HEK293 (cell line): ENCODE measurements at regions not wholly inside any gene's neighbourhood (a gene's known extent, or its start where the extent isn't known, plus 50 kb on each side); places are given as distances from the start of the nearest gene placed in this dataset.

Source experiments
- CTCF ChIP-seq: fragments of 450-650 bp; formaldehyde crosslinking; IDR thresholded peaks from 2 replicates; pipeline ENCODE4 v1.5.1; 2016; ENCODE audit warnings: missing biosample characterization, missing genetic modification characterization
- RBAK ChIP-seq: fragments of 450-650 bp; formaldehyde crosslinking; IDR thresholded peaks from 2 replicates; pipeline ENCODE4 v1.5.1; 2016; ENCODE audit warnings: missing biosample characterization, missing genetic modification characterization
- ZNF335 ChIP-seq: fragments of 450-650 bp; formaldehyde crosslinking; conservative IDR thresholded peaks from 2 replicates; pipeline ENCODE4 v1.5.1; 2016; ENCODE audit warnings: missing biosample characterization, missing genetic modification characterization
- TF ChIP-seq, protein P1 (sequence below): fragments of 450-650 bp; formaldehyde crosslinking; IDR thresholded peaks from 2 replicates; pipeline ENCODE4 v1.5.1; 2016; ENCODE audit warnings: missing biosample characterization, missing genetic modification characterization
- TF ChIP-seq, protein P2 (sequence below): fragments of 450-650 bp; formaldehyde crosslinking; IDR thresholded peaks from 2 replicates; pipeline ENCODE4 v1.5.1; 2016; ENCODE audit warnings: missing biosample characterization, missing genetic modification characterization, low read depth

DNA sequence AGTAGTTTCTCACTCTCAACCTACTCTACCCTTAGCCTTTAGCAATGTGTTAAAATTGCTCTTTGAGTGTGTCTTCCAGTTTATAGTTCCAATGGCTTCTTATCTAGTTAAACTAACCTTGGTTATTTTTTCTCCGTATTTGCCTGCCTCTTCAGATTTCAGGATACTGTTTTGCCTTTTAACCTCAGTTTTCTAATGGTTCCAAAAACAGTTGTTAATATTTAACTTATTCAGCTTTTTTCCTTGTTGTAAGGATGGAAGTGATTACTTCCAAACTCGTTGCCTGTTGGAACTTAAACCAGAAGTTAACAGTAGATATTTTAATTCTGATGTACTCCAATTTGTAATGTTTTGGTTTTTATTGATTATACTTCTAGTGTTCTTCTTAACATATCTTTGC is 1574.9 kb downstream of the HACE1 start:
- TF ChIP-seq CTCF (tag by site-specific recombination) = no peak
- TF ChIP-seq, protein P1, sequence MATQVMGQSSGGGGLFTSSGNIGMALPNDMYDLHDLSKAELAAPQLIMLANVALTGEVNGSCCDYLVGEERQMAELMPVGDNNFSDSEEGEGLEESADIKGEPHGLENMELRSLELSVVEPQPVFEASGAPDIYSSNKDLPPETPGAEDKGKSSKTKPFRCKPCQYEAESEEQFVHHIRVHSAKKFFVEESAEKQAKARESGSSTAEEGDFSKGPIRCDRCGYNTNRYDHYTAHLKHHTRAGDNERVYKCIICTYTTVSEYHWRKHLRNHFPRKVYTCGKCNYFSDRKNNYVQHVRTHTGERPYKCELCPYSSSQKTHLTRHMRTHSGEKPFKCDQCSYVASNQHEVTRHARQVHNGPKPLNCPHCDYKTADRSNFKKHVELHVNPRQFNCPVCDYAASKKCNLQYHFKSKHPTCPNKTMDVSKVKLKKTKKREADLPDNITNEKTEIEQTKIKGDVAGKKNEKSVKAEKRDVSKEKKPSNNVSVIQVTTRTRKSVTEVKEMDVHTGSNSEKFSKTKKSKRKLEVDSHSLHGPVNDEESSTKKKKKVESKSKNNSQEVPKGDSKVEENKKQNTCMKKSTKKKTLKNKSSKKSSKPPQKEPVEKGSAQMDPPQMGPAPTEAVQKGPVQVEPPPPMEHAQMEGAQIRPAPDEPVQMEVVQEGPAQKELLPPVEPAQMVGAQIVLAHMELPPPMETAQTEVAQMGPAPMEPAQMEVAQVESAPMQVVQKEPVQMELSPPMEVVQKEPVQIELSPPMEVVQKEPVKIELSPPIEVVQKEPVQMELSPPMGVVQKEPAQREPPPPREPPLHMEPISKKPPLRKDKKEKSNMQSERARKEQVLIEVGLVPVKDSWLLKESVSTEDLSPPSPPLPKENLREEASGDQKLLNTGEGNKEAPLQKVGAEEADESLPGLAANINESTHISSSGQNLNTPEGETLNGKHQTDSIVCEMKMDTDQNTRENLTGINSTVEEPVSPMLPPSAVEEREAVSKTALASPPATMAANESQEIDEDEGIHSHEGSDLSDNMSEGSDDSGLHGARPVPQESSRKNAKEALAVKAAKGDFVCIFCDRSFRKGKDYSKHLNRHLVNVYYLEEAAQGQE (tag by site-specific recombination) = no peak
- TF ChIP-seq RBAK (tag by site-specific recombination) = no peak
- TF ChIP-seq ZNF335 (tag by site-specific recombination) = no peak
- TF ChIP-seq, protein P2, sequence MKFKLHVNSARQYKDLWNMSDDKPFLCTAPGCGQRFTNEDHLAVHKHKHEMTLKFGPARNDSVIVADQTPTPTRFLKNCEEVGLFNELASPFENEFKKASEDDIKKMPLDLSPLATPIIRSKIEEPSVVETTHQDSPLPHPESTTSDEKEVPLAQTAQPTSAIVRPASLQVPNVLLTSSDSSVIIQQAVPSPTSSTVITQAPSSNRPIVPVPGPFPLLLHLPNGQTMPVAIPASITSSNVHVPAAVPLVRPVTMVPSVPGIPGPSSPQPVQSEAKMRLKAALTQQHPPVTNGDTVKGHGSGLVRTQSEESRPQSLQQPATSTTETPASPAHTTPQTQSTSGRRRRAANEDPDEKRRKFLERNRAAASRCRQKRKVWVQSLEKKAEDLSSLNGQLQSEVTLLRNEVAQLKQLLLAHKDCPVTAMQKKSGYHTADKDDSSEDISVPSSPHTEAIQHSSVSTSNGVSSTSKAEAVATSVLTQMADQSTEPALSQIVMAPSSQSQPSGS (tag by site-specific recombination) = no peak
